ENCODE measurements at regions not wholly inside any gene's neighbourhood (a gene's known extent, or its start where the extent isn't known, plus 50 kb on each side); places are given as distances from the start of the nearest gene placed in this dataset.

- H3K27me3 ChIP-seq (ENCODE audit: control insufficient read depth, insufficient read depth, low read length, poor library complexity, severe bottlenecking): peaks cover 63% of the 10 kb centered on the region
- no peak overlapping the region for H3K27ac Mint-ChIP-seq
- WGBS, 2 experiments (ENCODE audit: insufficient coverage in 1 of 2, insufficient read length in 1 of 2): 83 to 100% methylated on average over 1 to 2 of the region's 2 CpGs
Measured at GRCh38 chr12:118921761-118922160, 59.6 kb upstream of the SRRM4 start.

GRCh38 chr12:118922405-118922804 is 58.9 kb upstream of the SRRM4 start:
- H3K36me3 Mint-ChIP-seq (ENCODE audit: low read depth): no peaks in the 10 kb centered on the region
- Histone ChIP-seq H3K27ac (ENCODE audit: low read depth, low read length) (no peak overlapping the region), H3K9me3 (ENCODE audit: control insufficient read depth, low read length) (no peaks in the 10 kb centered on the region), H3K36me3 (ENCODE audit: control insufficient read depth, insufficient read depth, low read length) (no peaks in the 10 kb centered on the region), H3K4me3 (ENCODE audit: low read length) (no peak overlapping the region), H3K9ac (ENCODE audit: extremely low read depth, low read length, poor library complexity, severe bottlenecking) (no peak overlapping the region), H3K4me1 (ENCODE audit: control insufficient read depth, insufficient read depth, low read length) (no peaks in the 10 kb centered on the region), H3K27me3 (ENCODE audit: control insufficient read depth, insufficient read depth, low read length, poor library complexity, severe bottlenecking) (peaks cover 65% of the 10 kb centered on the region)
- 0 to 55% methylated on average over 1 to 2 of the region's 2 CpGs for WGBS, 2 experiments (ENCODE audit: insufficient coverage in 1 of 2, insufficient read length in 1 of 2)
- H3K27me3 Mint-ChIP-seq (ENCODE audit: insufficient read depth): peaks cover 27% of the 10 kb centered on the region
- no peak overlapping the region for H3K27ac Mint-ChIP-seq
- no peak overlapping the region for H3K4me3 Mint-ChIP-seq
- no peaks in the 10 kb centered on the region for H3K9me3 Mint-ChIP-seq
- TF ChIP-seq CTCF (conservative IDR thresholded peaks at IDR 0.05): no peak
- no peaks in the 10 kb centered on the region for H3K4me1 Mint-ChIP-seq
- peak; percentile 87 for DNase-seq

More at GRCh38 chr12:118921761-118922160, 59.6 kb upstream of the SRRM4 start:
- Histone ChIP-seq H3K4me1 (ENCODE audit: control insufficient read depth, insufficient read depth, low read length) (no peaks in the 10 kb centered on the region), H3K36me3 (ENCODE audit: control insufficient read depth, insufficient read depth, low read length) (no peaks in the 10 kb centered on the region), H3K9ac (ENCODE audit: extremely low read depth, low read length, poor library complexity, severe bottlenecking) (no peak overlapping the region), H3K27ac (ENCODE audit: low read depth, low read length) (no peak overlapping the region), H3K9me3 (ENCODE audit: control insufficient read depth, low read length) (no peaks in the 10 kb centered on the region), H3K4me3 (ENCODE audit: low read length) (no peak overlapping the region)
- peaks cover 27% of the 10 kb centered on the region for H3K27me3 Mint-ChIP-seq (ENCODE audit: insufficient read depth)
- no peaks in the 10 kb centered on the region for H3K9me3 Mint-ChIP-seq
- H3K4me1 Mint-ChIP-seq: no peaks in the 10 kb centered on the region
- no peak overlapping the region for H3K4me3 Mint-ChIP-seq
- H3K36me3 Mint-ChIP-seq (ENCODE audit: low read depth): no peaks in the 10 kb centered on the region
- TF ChIP-seq CTCF (conservative IDR thresholded peaks at IDR 0.05): no peak
- no peak for DNase-seq

- Histone ChIP-seq H3K36me3 (ENCODE audit: control insufficient read depth, insufficient read depth, low read length) (no peaks in the 10 kb centered on the region), H3K9ac (ENCODE audit: extremely low read depth, low read length, poor library complexity, severe bottlenecking) (no peak overlapping the region), H3K27ac (ENCODE audit: low read depth, low read length) (no peak overlapping the region), H3K4me1 (ENCODE audit: control insufficient read depth, insufficient read depth, low read length) (no peaks in the 10 kb centered on the region), H3K4me3 (ENCODE audit: low read length) (no peak overlapping the region), H3K9me3 (ENCODE audit: control insufficient read depth, low read length) (no peaks in the 10 kb centered on the region), H3K27me3 (ENCODE audit: control insufficient read depth, insufficient read depth, low read length, poor library complexity, severe bottlenecking) (peaks cover 64% of the 10 kb centered on the region)
- no peaks in the 10 kb centered on the region for H3K9me3 Mint-ChIP-seq
- 60 to 76% methylated on average over 1 of the region's 1 CpG for WGBS, 2 experiments (ENCODE audit: insufficient coverage in 1 of 2, insufficient read length in 1 of 2)
- H3K4me3 Mint-ChIP-seq: no peak overlapping the region
- no peaks in the 10 kb centered on the region for H3K4me1 Mint-ChIP-seq
- no peak for TF ChIP-seq CTCF (conservative IDR thresholded peaks at IDR 0.05)
- H3K36me3 Mint-ChIP-seq (ENCODE audit: low read depth): no peaks in the 10 kb centered on the region
- H3K27me3 Mint-ChIP-seq (ENCODE audit: insufficient read depth): peaks cover 34% of the 10 kb centered on the region
- H3K27ac Mint-ChIP-seq: no peak overlapping the region
- no peak for DNase-seq
Measured at GRCh38 chr12:118925407-118925806, 55.9 kb upstream of the SRRM4 start.
